Subcutaneous abdominal adipose tissue (tissue), 5 donors: ENCODE measurements at regions not wholly inside any gene's neighbourhood (a gene's known extent, or its start where the extent isn't known, plus 50 kb on each side); places are given as distances from the start of the nearest gene placed in this dataset.

Experiments
- H3K27ac ChIP-seq: one replicate; pipeline ENCODE4 v1.7.0; 2013; ENCODE audit warnings: low read depth, mild to moderate bottlenecking, inconsistent platforms, low read length, moderate library complexity
- H3K27me3 ChIP-seq, 5 donors: one replicate each; pipeline ENCODE4 v1.7.0; 2013; ENCODE audit warnings: low read length in 5 of 5, inconsistent platforms in 1 of 5; ENCODE audit not compliant: control insufficient read depth in 5 of 5, insufficient read depth in 4 of 5
- H3K36me3 ChIP-seq, 5 donors: one replicate each; pipeline ENCODE4 v1.7.0; 2013; ENCODE audit warnings: low read length in 5 of 5; ENCODE audit not compliant: control insufficient read depth in 5 of 5, insufficient read depth in 5 of 5
- H3K4me1 ChIP-seq, 5 donors: one replicate each; pipeline ENCODE4 v1.7.0; 2013; ENCODE audit warnings: low read length in 5 of 5, mild to moderate bottlenecking in 3 of 5, moderate library complexity in 1 of 5; ENCODE audit not compliant: control insufficient read depth in 5 of 5, insufficient read depth in 5 of 5
- H3K4me3 ChIP-seq, 5 donors: one replicate each; pipeline ENCODE4 v1.7.0; 2013; ENCODE audit warnings: low read length in 5 of 5, low read depth in 1 of 5
- H3K9ac ChIP-seq, 5 donors: one replicate each; pipeline ENCODE4 v1.7.0; 2013; ENCODE audit warnings: low read length in 5 of 5, mild to moderate bottlenecking in 4 of 5, moderate library complexity in 3 of 5
- H3K9me3 ChIP-seq, 5 donors: one replicate each; pipeline ENCODE4 v1.7.0; 2013; ENCODE audit warnings: low read length in 5 of 5; ENCODE audit not compliant: control insufficient read depth in 5 of 5
- donor health status: healthy.
- donor health status: healthy.
- donor health status: healthy.
- donor health status: healthy.
- donor health status: healthy.

- H3K9me3 ChIP-seq, result no peaks in the 10 kb centered on the region
- H3K9ac ChIP-seq, result no peak overlapping the region
- H3K27me3 ChIP-seq, result no peaks in the 10 kb centered on the region
- no peak overlapping the region for H3K4me3 ChIP-seq
- H3K4me1 ChIP-seq, result no peaks in the 10 kb centered on the region
- no peaks in the 10 kb centered on the region for H3K36me3 ChIP-seq
- H3K27ac ChIP-seq, result no peak overlapping the region
Observed at GRCh38 chr4:159673221-159673620, 570.3 kb downstream of the RAPGEF2 start.

GRCh38 chr4:159674241-159674640 lies 571.4 kb downstream of the RAPGEF2 start:
- Histone ChIP-seq H3K27me3 (no peaks in the 10 kb centered on the region), H3K36me3 (no peaks in the 10 kb centered on the region), H3K9ac (no peak overlapping the region), H3K4me1 (no peaks in the 10 kb centered on the region), H3K27ac (no peak overlapping the region), H3K4me3 (no peak overlapping the region), H3K9me3 (no peaks in the 10 kb centered on the region)

GRCh38 chr4:159677521-159677920 lies 574.6 kb downstream of the RAPGEF2 start:
- Histone ChIP-seq H3K4me1 (no peaks in the 10 kb centered on the region), H3K4me3 (no peak overlapping the region), H3K27ac (no peak overlapping the region), H3K27me3 (no peaks in the 10 kb centered on the region), H3K9me3 (no peaks in the 10 kb centered on the region), H3K36me3 (no peaks in the 10 kb centered on the region), H3K9ac (no peak overlapping the region)

DNA sequence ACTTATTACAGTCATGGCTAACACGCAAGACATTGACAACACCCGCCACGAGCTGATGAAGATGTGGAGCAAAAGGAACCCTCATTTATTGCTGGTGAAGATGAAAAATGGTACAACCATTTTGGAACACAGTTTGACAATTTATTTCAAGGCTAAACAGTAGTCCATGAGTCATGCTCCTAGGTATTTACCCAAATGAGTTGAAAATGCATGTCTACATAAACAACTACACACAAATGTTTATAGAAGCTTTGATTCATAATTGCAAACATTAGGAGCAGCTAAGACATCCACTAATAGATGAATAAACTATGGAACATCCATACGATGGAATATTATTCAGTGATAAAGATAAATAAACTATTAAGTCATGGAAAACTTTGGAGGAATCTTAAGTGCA lies 580.1 kb downstream of the RAPGEF2 start:
- H3K9ac ChIP-seq, result no peak overlapping the region
- peaks cover 0 to 2% (median 0%) of the 10 kb centered on the region in 5 donors for H3K4me1 ChIP-seq
- H3K36me3 ChIP-seq, result no peaks in the 10 kb centered on the region
- H3K27me3 ChIP-seq, result no peaks in the 10 kb centered on the region
- no peak overlapping the region for H3K4me3 ChIP-seq
- no peak overlapping the region for H3K27ac ChIP-seq
- H3K9me3 ChIP-seq, result no peaks in the 10 kb centered on the region

DNA sequence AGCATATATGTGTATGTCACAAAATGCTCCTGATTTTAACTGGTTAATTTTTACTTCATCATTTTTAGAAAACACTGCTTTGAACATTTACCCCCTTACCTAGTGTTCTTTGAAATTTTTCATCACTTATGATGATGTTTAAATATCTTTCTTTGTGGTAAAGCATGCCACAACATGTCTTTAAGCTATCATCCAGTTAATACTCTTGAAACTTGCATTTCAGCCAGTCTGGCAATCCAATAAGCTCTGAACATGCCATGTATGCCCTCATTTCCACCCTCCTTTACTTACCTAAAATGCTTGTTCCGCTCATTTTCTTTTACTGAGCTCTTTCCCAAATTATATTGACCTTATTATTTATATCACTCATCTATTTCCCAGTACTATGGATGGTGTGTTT lies 581.2 kb downstream of the RAPGEF2 start:
- Histone ChIP-seq H3K36me3 (no peaks in the 10 kb centered on the region), H3K27me3 (no peaks in the 10 kb centered on the region), H3K4me3 (no peak overlapping the region), H3K4me1 (peaks cover 0 to 2% (median 0%) of the 10 kb centered on the region in 5 donors), H3K27ac (no peak overlapping the region), H3K9ac (no peak overlapping the region), H3K9me3 (peaks cover 0 to 3% (median 0%) of the 10 kb centered on the region in 5 donors)

- H3K36me3 ChIP-seq, result no peaks in the 10 kb centered on the region
- H3K27ac ChIP-seq, result no peak overlapping the region
Observed at GRCh38 chr4:159685340-159686092, 582.6 kb downstream of the RAPGEF2 start.

DNA sequence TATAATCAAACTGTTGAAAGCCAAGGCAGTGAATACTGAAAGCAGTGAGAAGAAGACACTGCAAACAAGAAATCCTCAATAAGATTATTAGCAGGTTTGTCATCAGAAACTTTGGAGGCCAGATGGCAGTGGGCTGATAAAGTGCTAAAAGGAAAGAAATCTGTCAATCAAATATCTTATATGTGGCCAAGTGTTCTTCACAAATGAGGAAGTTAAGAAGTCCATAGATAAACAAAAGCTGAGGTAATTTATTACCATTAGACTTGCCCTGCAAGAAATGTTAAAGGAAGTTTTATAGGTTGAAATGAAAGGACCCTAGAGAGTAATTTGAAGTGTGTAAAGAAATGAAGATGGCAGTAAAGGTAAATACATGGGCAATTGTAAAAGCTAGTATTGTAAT lies 586.6 kb downstream of the RAPGEF2 start:
- Histone ChIP-seq H3K27me3 (no peaks in the 10 kb centered on the region), H3K9ac (no peak overlapping the region), H3K4me3 (no peak overlapping the region), H3K27ac (no peak overlapping the region), H3K9me3 (peaks cover 0 to 19% (median 10%) of the 10 kb centered on the region in 5 donors), H3K4me1 (peaks cover 0 to 2% (median 0%) of the 10 kb centered on the region in 5 donors), H3K36me3 (no peaks in the 10 kb centered on the region)

More at GRCh38 chr4:159685340-159686092, 582.6 kb downstream of the RAPGEF2 start:
- no peak overlapping the region for H3K9ac ChIP-seq
- peaks cover 0 to 3% (median 0%) of the 10 kb centered on the region in 5 donors for H3K9me3 ChIP-seq
- no peak overlapping the region for H3K4me3 ChIP-seq
- H3K4me1 ChIP-seq, result peaks cover 0 to 2% (median 0%) of the 10 kb centered on the region in 5 donors
- no peaks in the 10 kb centered on the region for H3K27me3 ChIP-seq

GRCh38 chr4:159697322-159698283 lies 594.7 kb downstream of the RAPGEF2 start:
- Histone ChIP-seq H3K9ac (no peak overlapping the region), H3K9me3 (peaks cover 0 to 10% (median 4%) of the 10 kb centered on the region in 5 donors), H3K27ac (no peak overlapping the region), H3K27me3 (no peaks in the 10 kb centered on the region), H3K36me3 (no peaks in the 10 kb centered on the region), H3K4me3 (no peak overlapping the region), H3K4me1 (no peaks in the 10 kb centered on the region)

DNA sequence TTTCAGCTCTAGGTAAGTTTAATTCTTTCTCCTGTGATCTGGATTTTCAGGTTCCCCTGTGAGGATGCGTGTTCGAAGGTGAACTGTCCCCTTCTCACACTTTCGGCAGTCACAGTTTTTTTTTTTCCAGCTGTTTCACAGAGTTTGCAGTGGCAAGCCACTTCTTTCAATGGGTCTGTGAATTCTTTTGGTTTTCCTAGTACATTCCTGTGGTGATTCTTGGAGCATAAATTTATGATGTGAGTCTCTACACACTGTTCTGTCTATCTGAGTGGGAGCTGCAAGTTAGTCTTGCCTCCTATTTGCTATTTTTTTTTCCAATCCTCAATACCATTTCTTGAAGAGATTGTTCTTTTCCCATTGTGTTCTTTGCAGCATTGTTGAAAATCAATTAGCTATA lies 595.5 kb downstream of the RAPGEF2 start:
- Histone ChIP-seq H3K9me3 (peaks cover 0 to 10% (median 0%) of the 10 kb centered on the region in 5 donors), H3K9ac (no peak overlapping the region), H3K4me1 (no peaks in the 10 kb centered on the region), H3K27me3 (no peaks in the 10 kb centered on the region), H3K27ac (no peak overlapping the region), H3K36me3 (no peaks in the 10 kb centered on the region), H3K4me3 (no peak overlapping the region)

GRCh38 chr4:159702200-159702599 lies 599.3 kb downstream of the RAPGEF2 start:
- Histone ChIP-seq H3K4me3 (no peak overlapping the region), H3K27ac (no peak overlapping the region), H3K27me3 (no peaks in the 10 kb centered on the region), H3K4me1 (peaks cover 0 to 8% (median 0%) of the 10 kb centered on the region in 5 donors), H3K9ac (no peak overlapping the region), H3K36me3 (no peaks in the 10 kb centered on the region), H3K9me3 (peaks cover 0 to 8% (median 0%) of the 10 kb centered on the region in 5 donors)
